B cell (primary cell): ENCODE measurements at regions not wholly inside any gene's neighbourhood (a gene's known extent, or its start where the extent isn't known, plus 50 kb on each side); places are given as distances from the start of the nearest gene placed in this dataset.

Source experiments
- EZH2 ChIP-seq: IDR thresholded peaks from 2 replicates; pipeline ENCODE4 v1.6.1; 2012; ENCODE audit warnings: borderline replicate concordance, low read depth, mild to moderate bottlenecking, moderate library complexity, low read length; ENCODE audit not compliant: insufficient read depth, poor library complexity, severe bottlenecking
- TF ChIP-seq, protein P1 (sequence below): fragments of 200-600 bp; IDR thresholded peaks from one replicate; pipeline ENCODE4 v1.8.0; 2022; ENCODE audit warnings: antibody characterized with exemption, mild to moderate bottlenecking

GRCh38 chr19:28301961-28302360 lies 911.0 kb downstream of the UQCRFS1 start:
- TF ChIP-seq, protein P1, sequence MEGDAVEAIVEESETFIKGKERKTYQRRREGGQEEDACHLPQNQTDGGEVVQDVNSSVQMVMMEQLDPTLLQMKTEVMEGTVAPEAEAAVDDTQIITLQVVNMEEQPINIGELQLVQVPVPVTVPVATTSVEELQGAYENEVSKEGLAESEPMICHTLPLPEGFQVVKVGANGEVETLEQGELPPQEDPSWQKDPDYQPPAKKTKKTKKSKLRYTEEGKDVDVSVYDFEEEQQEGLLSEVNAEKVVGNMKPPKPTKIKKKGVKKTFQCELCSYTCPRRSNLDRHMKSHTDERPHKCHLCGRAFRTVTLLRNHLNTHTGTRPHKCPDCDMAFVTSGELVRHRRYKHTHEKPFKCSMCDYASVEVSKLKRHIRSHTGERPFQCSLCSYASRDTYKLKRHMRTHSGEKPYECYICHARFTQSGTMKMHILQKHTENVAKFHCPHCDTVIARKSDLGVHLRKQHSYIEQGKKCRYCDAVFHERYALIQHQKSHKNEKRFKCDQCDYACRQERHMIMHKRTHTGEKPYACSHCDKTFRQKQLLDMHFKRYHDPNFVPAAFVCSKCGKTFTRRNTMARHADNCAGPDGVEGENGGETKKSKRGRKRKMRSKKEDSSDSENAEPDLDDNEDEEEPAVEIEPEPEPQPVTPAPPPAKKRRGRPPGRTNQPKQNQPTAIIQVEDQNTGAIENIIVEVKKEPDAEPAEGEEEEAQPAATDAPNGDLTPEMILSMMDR: no peak
- TF ChIP-seq EZH2: no peak
